ENCODE measurements at regions not wholly inside any gene's neighbourhood (a gene's known extent, or its start where the extent isn't known, plus 50 kb on each side); places are given as distances from the start of the nearest gene placed in this dataset.

- H3K4me3 ChIP-seq, result no peak overlapping the region
- no peak for TF ChIP-seq TP53 (CRISPR knock-in tag; IDR thresholded peaks at IDR 0.05)
- no peak for TF ChIP-seq NR3C1 (IDR thresholded peaks at IDR 0.05)
- TF ChIP-seq, protein P1, sequence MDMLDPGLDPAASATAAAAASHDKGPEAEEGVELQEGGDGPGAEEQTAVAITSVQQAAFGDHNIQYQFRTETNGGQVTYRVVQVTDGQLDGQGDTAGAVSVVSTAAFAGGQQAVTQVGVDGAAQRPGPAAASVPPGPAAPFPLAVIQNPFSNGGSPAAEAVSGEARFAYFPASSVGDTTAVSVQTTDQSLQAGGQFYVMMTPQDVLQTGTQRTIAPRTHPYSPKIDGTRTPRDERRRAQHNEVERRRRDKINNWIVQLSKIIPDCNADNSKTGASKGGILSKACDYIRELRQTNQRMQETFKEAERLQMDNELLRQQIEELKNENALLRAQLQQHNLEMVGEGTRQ (IDR thresholded peaks at IDR 0.05), result no peak
- TF ChIP-seq FOXS1 (CRISPR knock-in tag; IDR thresholded peaks at IDR 0.05), result no peak
- no peak for TF ChIP-seq MAX (IDR thresholded peaks at IDR 0.05)
- no peak for TF ChIP-seq EP300 (IDR thresholded peaks at IDR 0.05)
- no peak for TF ChIP-seq HEYL (CRISPR knock-in tag; IDR thresholded peaks at IDR 0.05)
- no peak for TF ChIP-seq BHLHE40 (IDR thresholded peaks at IDR 0.05; ENCODE audit: low read depth, low read length)
- no peak for TF ChIP-seq SMC3 (IDR thresholded peaks at IDR 0.05)
- TF ChIP-seq ZNF302 (CRISPR knock-in tag; IDR thresholded peaks at IDR 0.05), result no peak
- no peak for TF ChIP-seq PHF8 (IDR thresholded peaks at IDR 0.05; ENCODE audit: borderline replicate concordance, low read depth)
- TF ChIP-seq MAZ (IDR thresholded peaks at IDR 0.05; ENCODE audit: borderline replicate concordance, low read depth, low read length), result no peak
- no peak for TF ChIP-seq MAFK (IDR thresholded peaks at IDR 0.05; ENCODE audit: partially characterized antibody)
- no peaks in the 10 kb centered on the region for H3K9me3 ChIP-seq
- ATAC-seq (no peak), FAIRE-seq (no peak), DNase-seq (ENCODE audit: low read depth in 1 of 2, low spot score in 1 of 2) (no peak)
- POLR2A ChIA-PET, result no interaction called here
- CTCF ChIA-PET, result no interaction called here
- no peaks in the 10 kb centered on the region for H3K4me1 ChIP-seq
- H3K4me2 ChIP-seq, result no peak overlapping the region
- H3K27ac ChIP-seq, result no peak overlapping the region
- WGBS (ENCODE audit: missing lambda C conversion rate), result 19% methylated on average over 3 of the region's 3 CpGs
Measured at GRCh38 chr21:26784974-26785373, 60.2 kb downstream of the ADAMTS1 start.

GRCh38 chr21:26783466-26784195 lies 61.6 kb downstream of the ADAMTS1 start:
- POLR2A ChIA-PET, result no interaction called here

DNA sequence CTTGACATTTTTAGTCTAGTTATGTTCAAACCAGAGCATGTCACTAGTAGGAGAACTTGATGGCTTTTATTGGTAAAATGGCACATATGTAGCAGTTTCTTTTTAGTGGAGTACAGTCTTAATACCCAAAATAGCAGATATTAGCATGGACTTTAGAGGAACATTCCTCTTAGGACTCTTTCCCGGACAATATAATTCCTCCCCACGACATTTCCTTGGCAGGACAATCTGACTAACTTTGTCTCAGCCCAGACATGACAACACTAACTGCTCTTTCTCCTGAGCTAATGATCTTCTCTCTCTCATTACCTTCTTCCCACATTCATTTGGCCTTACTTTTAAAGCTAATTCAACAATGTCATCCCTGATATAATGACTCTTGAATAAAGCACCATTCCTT lies 62.5 kb downstream of the ADAMTS1 start:
- ChIA-PET CTCF (no interaction called here), POLR2A (no interaction called here)
- DNase-seq (ENCODE audit: low read depth in 1 of 2, low spot score in 1 of 2), result no peak
- Histone ChIP-seq H3K27ac (no peak overlapping the region), H3K9me3 (no peaks in the 10 kb centered on the region), H3K4me2 (no peak overlapping the region), H3K4me1 (no peaks in the 10 kb centered on the region), H3K4me3 (no peak overlapping the region)
- TF ChIP-seq CHD2 (IDR thresholded peaks at IDR 0.05; ENCODE audit: low read length, partially characterized antibody) (no peak), ZNF302 (CRISPR knock-in tag; IDR thresholded peaks at IDR 0.05) (no peak), ZFP36 (IDR thresholded peaks at IDR 0.05; ENCODE audit: borderline replicate concordance, partially characterized antibody) (no peak), RFX5 (IDR thresholded peaks at IDR 0.05) (no peak), SMC3 (IDR thresholded peaks at IDR 0.05) (no peak), JUN (IDR thresholded peaks at IDR 0.05) (no peak), JUNB (IDR thresholded peaks at IDR 0.05) (no peak), MAZ (IDR thresholded peaks at IDR 0.05; ENCODE audit: borderline replicate concordance, low read depth, low read length) (no peak), GATA3 (IDR thresholded peaks at IDR 0.05; ENCODE audit: borderline replicate concordance) (no peak), BHLHE40 (IDR thresholded peaks at IDR 0.05; ENCODE audit: low read depth, low read length) (no peak), SREBF2 (IDR thresholded peaks at IDR 0.05) (no peak), REST (IDR thresholded peaks at IDR 0.05) (no peak), HDAC2 (IDR thresholded peaks at IDR 0.05) (no peak)
- TF ChIP-seq, protein P2, sequence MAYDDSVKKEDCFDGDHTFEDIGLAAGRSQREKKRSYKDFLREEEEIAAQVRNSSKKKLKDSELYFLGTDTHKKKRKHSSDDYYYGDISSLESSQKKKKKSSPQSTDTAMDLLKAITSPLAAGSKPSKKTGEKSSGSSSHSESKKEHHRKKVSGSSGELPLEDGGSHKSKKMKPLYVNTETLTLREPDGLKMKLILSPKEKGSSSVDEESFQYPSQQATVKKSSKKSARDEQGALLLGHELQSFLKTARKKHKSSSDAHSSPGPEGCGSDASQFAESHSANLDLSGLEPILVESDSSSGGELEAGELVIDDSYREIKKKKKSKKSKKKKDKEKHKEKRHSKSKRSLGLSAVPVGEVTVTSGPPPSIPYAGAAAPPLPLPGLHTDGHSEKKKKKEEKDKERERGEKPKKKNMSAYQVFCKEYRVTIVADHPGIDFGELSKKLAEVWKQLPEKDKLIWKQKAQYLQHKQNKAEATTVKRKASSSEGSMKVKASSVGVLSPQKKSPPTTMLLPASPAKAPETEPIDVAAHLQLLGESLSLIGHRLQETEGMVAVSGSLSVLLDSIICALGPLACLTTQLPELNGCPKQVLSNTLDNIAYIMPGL (CRISPR knock-in tag; IDR thresholded peaks at IDR 0.05; ENCODE audit: borderline replicate concordance), result no peak
- FAIRE-seq, result no peak
- WGBS (ENCODE audit: missing lambda C conversion rate), result 26% methylated on average over 2 of the region's 2 CpGs
- no peak for ATAC-seq

More at GRCh38 chr21:26783466-26784195, 61.6 kb downstream of the ADAMTS1 start:
- ATAC-seq, result no peak
- CTCF ChIA-PET, result interaction anchor here (0.6 kb wide), 1 partner anchor 1180 kb away, joined by 3 read pairs; no protein-coding TSS in a partner anchor
- Histone ChIP-seq H3K9me3 (no peaks in the 10 kb centered on the region), H3K4me2 (no peak overlapping the region), H3K4me1 (no peaks in the 10 kb centered on the region), H3K27ac (no peak overlapping the region), H3K4me3 (no peak overlapping the region)
- DNase-seq (ENCODE audit: low read depth in 1 of 2, low spot score in 1 of 2), result no peak
- no peak for TF ChIP-seq FOSB (CRISPR knock-in tag; IDR thresholded peaks at IDR 0.05)
- TF ChIP-seq MYC (IDR thresholded peaks at IDR 0.05; ENCODE audit: borderline replicate concordance, low read length), result no peak
- no peak for TF ChIP-seq ZSCAN20 (CRISPR knock-in tag; IDR thresholded peaks at IDR 0.05)
- no peak for TF ChIP-seq FOSL2 (IDR thresholded peaks at IDR 0.05)
- TF ChIP-seq FOSL2 (CRISPR knock-in tag; IDR thresholded peaks at IDR 0.05), result no peak
- no peak for TF ChIP-seq CEBPB (IDR thresholded peaks at IDR 0.05)
- TF ChIP-seq HOXB13 (CRISPR knock-in tag; IDR thresholded peaks at IDR 0.05; ENCODE audit: low read depth), result no peak
- no peak for TF ChIP-seq SREBF2 (IDR thresholded peaks at IDR 0.05)
- no peak for TF ChIP-seq EP300 (IDR thresholded peaks at IDR 0.05)
- TF ChIP-seq JUNB (IDR thresholded peaks at IDR 0.05), result no peak
- no peak for FAIRE-seq
- 0% methylated on average over 1 of the region's 1 CpG for WGBS (ENCODE audit: missing lambda C conversion rate)

Data from A549 (cell line).